SK-N-SH treated with all-trans-retinoic acid at 6 μM for 48 hours (cell line): ENCODE measurements at regions not wholly inside any gene's neighbourhood (a gene's known extent, or its start where the extent isn't known, plus 50 kb on each side); places are given as distances from the start of the nearest gene placed in this dataset.

ENCODE experiments used
- ATAC-seq: fragments of 200-7000 bp; cut with Tn5 transposase; 3 replicates; pipeline ENCODE4 v1.9.1; 2020; ENCODE audit warnings: mild to moderate bottlenecking, moderate library complexity
- ARNTL ChIP-seq: fragments of 450-650 bp; formaldehyde crosslinking; IDR thresholded peaks from 2 replicates; pipeline ENCODE4 v1.5.0; 2020; ENCODE audit warnings: low read depth, mild to moderate bottlenecking, moderate library complexity, borderline replicate concordance
- BACH2 ChIP-seq: fragments of 250-450 bp; sonication (Bioruptor Pico); IDR thresholded peaks from 2 replicates; pipeline ENCODE4 v1.9.0; 2021; ENCODE audit warnings: mild to moderate bottlenecking, borderline replicate concordance
- CREB5 ChIP-seq: fragments of 250-450 bp; sonication (Bioruptor Pico); IDR thresholded peaks from 2 replicates; pipeline ENCODE4 v1.5.1; 2020; ENCODE audit warnings: low read depth, mild to moderate bottlenecking, moderate library complexity
- CSDC2 ChIP-seq: fragments of 250-450 bp; sonication (Bioruptor Pico); IDR thresholded peaks from 2 replicates; pipeline ENCODE4 v1.5.0; 2020; ENCODE audit warnings: mild to moderate bottlenecking, moderate library complexity
- CSRNP3 ChIP-seq: fragments of 250-450 bp; sonication (Bioruptor Pico); IDR thresholded peaks from 2 replicates; pipeline ENCODE4 v1.5.1; 2021; ENCODE audit warnings: mild to moderate bottlenecking, moderate library complexity
- ESRRG ChIP-seq: fragments of 250-450 bp; sonication (Bioruptor Pico); IDR thresholded peaks from 2 replicates; pipeline ENCODE4 v1.6.1; 2021; ENCODE audit warnings: mild to moderate bottlenecking
- ISL1 ChIP-seq: fragments of 250-450 bp; sonication (Bioruptor Pico); IDR thresholded peaks from 2 replicates; pipeline ENCODE4 v2.1.2; 2022; ENCODE audit warnings: mild to moderate bottlenecking, moderate library complexity
- OSR1 ChIP-seq: fragments of 250-450 bp; sonication (Bioruptor Pico); IDR thresholded peaks from 2 replicates; pipeline ENCODE4 v1.8.0; 2022; ENCODE audit warnings: moderate library complexity, mild to moderate bottlenecking, inconsistent platforms
- PATZ1 ChIP-seq: fragments of 250-450 bp; sonication (Bioruptor Pico); IDR thresholded peaks from 2 replicates; pipeline ENCODE4 v1.8.0; 2020; ENCODE audit warnings: mild to moderate bottlenecking, moderate library complexity, borderline replicate concordance
- POU6F1 ChIP-seq: fragments of 250-450 bp; sonication (Bioruptor Pico); IDR thresholded peaks from 2 replicates; pipeline ENCODE4 v1.8.0; 2021; ENCODE audit warnings: low read depth, mild to moderate bottlenecking, moderate library complexity, borderline replicate concordance
- RARB ChIP-seq: fragments of 250-450 bp; sonication (Bioruptor Pico); IDR thresholded peaks from 2 replicates; pipeline ENCODE4 v1.8.0; 2021; ENCODE audit warnings: mild to moderate bottlenecking, moderate library complexity
- SNAI2 ChIP-seq: fragments of 250-450 bp; sonication (Bioruptor Pico); IDR thresholded peaks from 2 replicates; pipeline ENCODE4 v1.5.0; 2020; ENCODE audit warnings: mild to moderate bottlenecking, moderate library complexity
- TOX ChIP-seq: fragments of 250-450 bp; sonication (Bioruptor Pico); IDR thresholded peaks from 2 replicates; pipeline ENCODE4 v1.8.0; 2021; ENCODE audit warnings: mild to moderate bottlenecking, moderate library complexity, borderline replicate concordance
- TSHZ2 ChIP-seq: fragments of 250-450 bp; sonication (Bioruptor Pico); IDR thresholded peaks from 2 replicates; pipeline ENCODE4 v1.5.0; 2020; ENCODE audit warnings: mild to moderate bottlenecking, moderate library complexity
- ZC3H10 ChIP-seq: fragments of 250-450 bp; sonication (Bioruptor Pico); IDR thresholded peaks from 2 replicates; pipeline ENCODE4 v1.5.1; 2021; ENCODE audit warnings: mild to moderate bottlenecking, moderate library complexity
- ZFP3 ChIP-seq: fragments of 250-450 bp; sonication (Bioruptor Pico); IDR thresholded peaks from 2 replicates; pipeline ENCODE4 v1.5.0; 2020; ENCODE audit warnings: mild to moderate bottlenecking, moderate library complexity
- ZFP30 ChIP-seq: fragments of 450-650 bp; formaldehyde crosslinking; IDR thresholded peaks from 2 replicates; pipeline ENCODE4 v1.5.0; 2022; ENCODE audit warnings: mild to moderate bottlenecking, moderate library complexity
- ZNF70 ChIP-seq: fragments of 450-650 bp; formaldehyde crosslinking; IDR thresholded peaks from 2 replicates; pipeline ENCODE4 v1.5.0; 2020; ENCODE audit warnings: mild to moderate bottlenecking, moderate library complexity
- ZNF8 ChIP-seq: fragments of 450-650 bp; formaldehyde crosslinking; IDR thresholded peaks from 2 replicates; pipeline ENCODE4 v1.5.0; 2020; ENCODE audit warnings: mild to moderate bottlenecking, moderate library complexity

GRCh38 chr21:19321688-19322087 is 918.1 kb upstream of the TMPRSS15 start:
- ATAC-seq: no peak

GRCh38 chr21:19322360-19322759 is 918.8 kb upstream of the TMPRSS15 start:
- no peak for TF ChIP-seq TOX (CRISPR knock-in tag)
- no peak for TF ChIP-seq PATZ1
- TF ChIP-seq OSR1 (CRISPR knock-in tag): no peak
- ATAC-seq: no peak

More at GRCh38 chr21:19321688-19322087, 918.1 kb upstream of the TMPRSS15 start:
- TF ChIP-seq ZNF8: no peak
- no peak for TF ChIP-seq ESRRG (CRISPR knock-in tag)
- TF ChIP-seq CSDC2 (CRISPR knock-in tag): no peak
- TF ChIP-seq ISL1 (CRISPR knock-in tag): no peak
- TF ChIP-seq SNAI2 (CRISPR knock-in tag): no peak
- no peak for TF ChIP-seq ZFP3 (CRISPR knock-in tag)
- TF ChIP-seq OSR1 (CRISPR knock-in tag): no peak
- TF ChIP-seq RARB (CRISPR knock-in tag): no peak
- no peak for TF ChIP-seq TOX (CRISPR knock-in tag)
- TF ChIP-seq, all 23 proteins: peak for 0

GRCh38 chr21:19326531-19327319 is 923.1 kb upstream of the TMPRSS15 start:
- no peak for ATAC-seq
- no peak for TF ChIP-seq ARNTL (CRISPR knock-in tag)
- no peak for TF ChIP-seq CSDC2 (CRISPR knock-in tag)
- TF ChIP-seq ZFP30 (CRISPR knock-in tag): no peak
- no peak for TF ChIP-seq ZNF70 (CRISPR knock-in tag)
- TF ChIP-seq ESRRG (CRISPR knock-in tag): no peak
- no peak for TF ChIP-seq RARB (CRISPR knock-in tag)
- TF ChIP-seq ISL1 (CRISPR knock-in tag): no peak
- TF ChIP-seq ZC3H10 (CRISPR knock-in tag): no peak
- TF ChIP-seq CSRNP3 (CRISPR knock-in tag): no peak
- no peak for TF ChIP-seq ZNF8
- no peak for TF ChIP-seq POU6F1 (CRISPR knock-in tag)
- TF ChIP-seq PATZ1: no peak
- no peak for TF ChIP-seq ZFP3 (CRISPR knock-in tag)
- no peak for TF ChIP-seq TSHZ2 (CRISPR knock-in tag)
- no peak for TF ChIP-seq TOX (CRISPR knock-in tag)
- TF ChIP-seq OSR1 (CRISPR knock-in tag): no peak
- TF ChIP-seq BACH2: no peak
- TF ChIP-seq SNAI2 (CRISPR knock-in tag): no peak
- TF ChIP-seq CREB5 (CRISPR knock-in tag): no peak
